ENCODE measurements at regions not wholly inside any gene's neighbourhood (a gene's known extent, or its start where the extent isn't known, plus 50 kb on each side); places are given as distances from the start of the nearest gene placed in this dataset.
"Not testable (repeated sequence)": the region's sequence is repeated elsewhere in the genome, so short reads cannot be mapped to it uniquely, and the experiment has no call there.

GRCh38 chr3:94627689-94628088 lies 564.8 kb downstream of the NSUN3 start:
- H3K4me3 Mint-ChIP-seq (ENCODE audit: unreplicated experiment): no peak overlapping the region
- H3K27me3 Mint-ChIP-seq (ENCODE audit: low read depth): peaks cover 6% of the 10 kb centered on the region
- peaks cover 9% of the 10 kb centered on the region for H3K9me3 Mint-ChIP-seq (ENCODE audit: low read depth)
- peaks cover 3% of the 10 kb centered on the region for H3K36me3 Mint-ChIP-seq (ENCODE audit: low read depth)
- no peaks in the 10 kb centered on the region for H3K4me1 Mint-ChIP-seq (ENCODE audit: low read depth)
- no peak overlapping the region for H3K27ac Mint-ChIP-seq (ENCODE audit: unreplicated experiment)
- TF ChIP-seq, protein P1, sequence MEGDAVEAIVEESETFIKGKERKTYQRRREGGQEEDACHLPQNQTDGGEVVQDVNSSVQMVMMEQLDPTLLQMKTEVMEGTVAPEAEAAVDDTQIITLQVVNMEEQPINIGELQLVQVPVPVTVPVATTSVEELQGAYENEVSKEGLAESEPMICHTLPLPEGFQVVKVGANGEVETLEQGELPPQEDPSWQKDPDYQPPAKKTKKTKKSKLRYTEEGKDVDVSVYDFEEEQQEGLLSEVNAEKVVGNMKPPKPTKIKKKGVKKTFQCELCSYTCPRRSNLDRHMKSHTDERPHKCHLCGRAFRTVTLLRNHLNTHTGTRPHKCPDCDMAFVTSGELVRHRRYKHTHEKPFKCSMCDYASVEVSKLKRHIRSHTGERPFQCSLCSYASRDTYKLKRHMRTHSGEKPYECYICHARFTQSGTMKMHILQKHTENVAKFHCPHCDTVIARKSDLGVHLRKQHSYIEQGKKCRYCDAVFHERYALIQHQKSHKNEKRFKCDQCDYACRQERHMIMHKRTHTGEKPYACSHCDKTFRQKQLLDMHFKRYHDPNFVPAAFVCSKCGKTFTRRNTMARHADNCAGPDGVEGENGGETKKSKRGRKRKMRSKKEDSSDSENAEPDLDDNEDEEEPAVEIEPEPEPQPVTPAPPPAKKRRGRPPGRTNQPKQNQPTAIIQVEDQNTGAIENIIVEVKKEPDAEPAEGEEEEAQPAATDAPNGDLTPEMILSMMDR (IDR thresholded peaks at IDR 0.05): no peak
- DNase-seq (ENCODE audit: low spot score): no peak

GRCh38 chr3:94643400-94643799 lies 580.5 kb downstream of the NSUN3 start:
- H3K9me3 Mint-ChIP-seq (ENCODE audit: low read depth): peaks cover 17% of the 10 kb centered on the region
- no peak overlapping the region for H3K4me3 Mint-ChIP-seq (ENCODE audit: unreplicated experiment)
- no peak overlapping the region for H3K27ac Mint-ChIP-seq (ENCODE audit: unreplicated experiment)

GRCh38 chr3:94645790-94646189 lies 582.9 kb downstream of the NSUN3 start:
- Mint-ChIP-seq H3K36me3 (ENCODE audit: low read depth) (no peaks in the 10 kb centered on the region), H3K9me3 (ENCODE audit: low read depth) (peaks cover 15% of the 10 kb centered on the region), H3K4me1 (ENCODE audit: low read depth) (peaks cover 3% of the 10 kb centered on the region), H3K4me3 (ENCODE audit: unreplicated experiment) (no peak overlapping the region), H3K27me3 (ENCODE audit: low read depth) (no peaks in the 10 kb centered on the region), H3K27ac (ENCODE audit: unreplicated experiment) (no peak overlapping the region)
- no peak for DNase-seq (ENCODE audit: low spot score)
- TF ChIP-seq, protein P1 (IDR thresholded peaks at IDR 0.05): no peak

More at GRCh38 chr3:94643400-94643799, 580.5 kb downstream of the NSUN3 start:
- Mint-ChIP-seq H3K27me3 (ENCODE audit: low read depth) (peaks cover 2% of the 10 kb centered on the region), H3K4me1 (ENCODE audit: low read depth) (peaks cover 3% of the 10 kb centered on the region), H3K36me3 (ENCODE audit: low read depth) (peaks cover 1% of the 10 kb centered on the region)
- DNase-seq (ENCODE audit: low spot score): no peak
- TF ChIP-seq, protein P1 (IDR thresholded peaks at IDR 0.05): no peak

GRCh38 chr3:94647131-94647530 lies 584.3 kb downstream of the NSUN3 start:
- H3K4me3 Mint-ChIP-seq (ENCODE audit: unreplicated experiment): no peak overlapping the region
- H3K4me1 Mint-ChIP-seq (ENCODE audit: low read depth): peaks cover 3% of the 10 kb centered on the region
- no peaks in the 10 kb centered on the region for H3K36me3 Mint-ChIP-seq (ENCODE audit: low read depth)
- no peak overlapping the region for H3K27ac Mint-ChIP-seq (ENCODE audit: unreplicated experiment)
- TF ChIP-seq, protein P1 (IDR thresholded peaks at IDR 0.05): no peak
- peaks cover 15% of the 10 kb centered on the region for H3K9me3 Mint-ChIP-seq (ENCODE audit: low read depth)
- no peak for DNase-seq (ENCODE audit: low spot score)
- no peaks in the 10 kb centered on the region for H3K27me3 Mint-ChIP-seq (ENCODE audit: low read depth)

DNA sequence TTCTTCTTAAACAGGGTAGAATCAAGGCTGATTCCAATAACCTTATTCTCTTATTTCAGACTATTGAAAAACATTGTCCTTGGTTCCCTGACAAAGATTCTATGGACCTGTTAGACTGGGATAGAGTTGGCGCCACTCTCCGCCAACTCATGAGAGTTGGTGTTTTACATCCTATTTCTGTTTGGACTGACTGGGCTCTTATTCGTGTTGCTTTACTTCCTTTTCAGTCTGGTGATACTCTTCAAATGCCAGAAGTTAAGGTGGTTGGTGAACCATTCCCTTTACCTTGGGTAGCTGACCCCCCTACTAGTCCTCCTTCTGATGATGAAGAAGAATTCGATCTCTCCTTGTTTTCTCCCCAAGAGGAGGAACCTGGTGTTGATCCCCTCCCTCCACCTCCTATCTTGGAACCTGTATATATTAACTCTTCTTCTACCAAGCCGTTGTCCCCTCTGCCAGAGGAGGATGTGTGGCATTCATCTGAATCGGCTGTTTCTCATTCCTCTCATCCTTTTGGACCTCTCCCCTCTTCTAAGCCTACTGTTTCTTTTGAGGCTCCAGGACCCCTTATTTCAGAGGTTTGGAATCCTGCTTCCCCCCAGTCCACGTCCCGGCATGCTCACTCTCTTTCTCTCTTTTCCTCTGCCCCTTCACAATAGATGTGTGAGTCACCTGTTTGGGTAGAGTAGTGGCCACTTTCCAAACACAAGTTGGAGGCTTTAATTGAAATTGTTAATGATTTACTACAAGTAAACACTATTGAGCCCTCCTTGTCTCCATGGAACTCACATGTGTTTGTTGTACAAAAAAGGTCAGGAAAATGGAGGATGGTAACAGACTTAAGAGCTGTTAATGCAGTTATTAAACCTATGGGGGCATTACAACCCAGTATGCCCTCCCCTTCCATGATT lies 585.7 kb downstream of the NSUN3 start:
- H3K4me3 Mint-ChIP-seq (ENCODE audit: unreplicated experiment): not testable (repeated sequence)

More for the DNA sequence above, 585.7 kb downstream of the NSUN3 start:
- H3K27ac Mint-ChIP-seq (ENCODE audit: unreplicated experiment); DNase-seq (ENCODE audit: low spot score); H3K4me1 Mint-ChIP-seq (ENCODE audit: low read depth); H3K36me3 Mint-ChIP-seq (ENCODE audit: low read depth); H3K27me3 Mint-ChIP-seq (ENCODE audit: low read depth): not testable (repeated sequence)
- H3K9me3 Mint-ChIP-seq (ENCODE audit: low read depth): peaks cover 15% of the 10 kb centered on the region

Data from chondrocyte (in vitro differentiated cells).